Osteoblast (primary cell): ENCODE measurements at regions not wholly inside any gene's neighbourhood (a gene's known extent, or its start where the extent isn't known, plus 50 kb on each side); places are given as distances from the start of the nearest gene placed in this dataset.

Experiments
- DNase-seq: peaks from one replicate; pipeline ENCODE4 v3.0.0; 2011; ENCODE audit warnings: low spot score, mixed read lengths; ENCODE audit not compliant: insufficient read length; ENCODE audit errors: missing footprints
- H2AFZ ChIP-seq: 2 replicates; pipeline ENCODE4 v1.6.0; 2011; ENCODE audit warnings: mild to moderate bottlenecking, low read length
- H3K27ac ChIP-seq: 2 replicates; pipeline ENCODE4 v1.5.1; 2011; ENCODE audit warnings: mild to moderate bottlenecking, low read depth, low read length, moderate library complexity
- H3K27me3 ChIP-seq: 2 replicates; pipeline ENCODE4 v1.6.0; 2012; ENCODE audit warnings: mild to moderate bottlenecking, control low read depth, inconsistent platforms, low read length, moderate library complexity; ENCODE audit not compliant: insufficient read depth
- H3K36me3 ChIP-seq: 2 replicates; pipeline ENCODE4 v1.5.1; 2011; ENCODE audit warnings: mild to moderate bottlenecking, low read length, control low read depth, moderate library complexity; ENCODE audit not compliant: insufficient read depth
- H3K4me1 ChIP-seq: 2 replicates; pipeline ENCODE4 v1.5.1; 2011; ENCODE audit warnings: mild to moderate bottlenecking, low read length, control low read depth, moderate library complexity; ENCODE audit not compliant: insufficient read depth
- H3K4me2 ChIP-seq: 2 replicates; pipeline ENCODE4 v1.6.0; 2011; ENCODE audit warnings: mild to moderate bottlenecking, low read length; ENCODE audit not compliant: insufficient read depth
- H3K4me3 ChIP-seq: fragments of 200-600 bp; sonication (generic); 3 replicates; pipeline ENCODE4 v1.5.1; 2012; ENCODE audit warnings: mild to moderate bottlenecking, low read length, inconsistent platforms; ENCODE audit not compliant: insufficient read depth
- H3K79me2 ChIP-seq: 2 replicates; pipeline ENCODE4 v1.6.0; 2012; ENCODE audit warnings: mild to moderate bottlenecking, low read length, control low read depth, inconsistent platforms; ENCODE audit not compliant: insufficient read depth
- H3K9me3 ChIP-seq: 2 replicates; pipeline ENCODE4 v1.5.1; 2011; ENCODE audit warnings: low read depth, low read length, control low read depth
- H4K20me1 ChIP-seq: 2 replicates; pipeline ENCODE4 v1.6.0; 2012; ENCODE audit warnings: mild to moderate bottlenecking, low read length, control low read depth; ENCODE audit not compliant: insufficient read depth
- CTCF ChIP-seq: IDR thresholded peaks from 2 replicates; pipeline ENCODE4 v1.5.1; 2011; ENCODE audit warnings: mild to moderate bottlenecking, low read depth, low read length, moderate library complexity; ENCODE audit errors: extremely low read depth

GRCh38 chr12:90653040-90653439 is 301.9 kb downstream of the CCER1 start:
- Histone ChIP-seq H3K9me3 (no peaks in the 10 kb centered on the region), H3K27me3 (no peaks in the 10 kb centered on the region), H3K4me1 (no peaks in the 10 kb centered on the region), H3K79me2 (no peaks in the 10 kb centered on the region), H4K20me1 (no peaks in the 10 kb centered on the region), H3K27ac (no peak overlapping the region), H2AFZ (no peak overlapping the region), H3K4me2 (no peak overlapping the region), H3K36me3 (no peaks in the 10 kb centered on the region), H3K4me3 (no peak overlapping the region)
- TF ChIP-seq CTCF, result no peak
- DNase-seq, result no peak

- Histone ChIP-seq H3K27ac (no peak overlapping the region), H3K4me2 (no peak overlapping the region), H2AFZ (no peak overlapping the region), H4K20me1 (no peaks in the 10 kb centered on the region), H3K79me2 (no peaks in the 10 kb centered on the region), H3K36me3 (no peaks in the 10 kb centered on the region), H3K4me1 (no peaks in the 10 kb centered on the region), H3K4me3 (no peak overlapping the region), H3K27me3 (no peaks in the 10 kb centered on the region), H3K9me3 (no peaks in the 10 kb centered on the region)
- DNase-seq, result no peak
- no peak for TF ChIP-seq CTCF
These were observed 302.7 kb downstream of the CCER1 start for GRCh38 chr12:90652280-90652679.

- Histone ChIP-seq H3K4me3 (no peak overlapping the region), H3K36me3 (no peaks in the 10 kb centered on the region), H3K79me2 (no peaks in the 10 kb centered on the region), H3K4me2 (no peak overlapping the region), H3K27ac (no peak overlapping the region), H3K4me1 (no peaks in the 10 kb centered on the region), H3K9me3 (no peaks in the 10 kb centered on the region), H2AFZ (no peak overlapping the region), H4K20me1 (no peaks in the 10 kb centered on the region), H3K27me3 (no peaks in the 10 kb centered on the region)
- TF ChIP-seq CTCF, result no peak
- DNase-seq, result no peak
These were observed 309.8 kb downstream of the CCER1 start for GRCh38 chr12:90645181-90645580.

GRCh38 chr12:90631591-90632212 is 323.3 kb downstream of the CCER1 start:
- Histone ChIP-seq H3K27ac (no peak overlapping the region), H3K27me3 (no peaks in the 10 kb centered on the region), H3K9me3 (peaks cover 2% of the 10 kb centered on the region), H4K20me1 (no peaks in the 10 kb centered on the region), H3K4me1 (peaks cover 4% of the 10 kb centered on the region), H3K79me2 (no peaks in the 10 kb centered on the region), H3K4me2 (no peak overlapping the region), H3K4me3 (no peak overlapping the region), H3K36me3 (no peaks in the 10 kb centered on the region), H2AFZ (no peak overlapping the region)
- DNase-seq, result no peak
- no peak for TF ChIP-seq CTCF
